Endothelial cell of umbilical vein (primary cell): ENCODE measurements at regions not wholly inside any gene's neighbourhood (a gene's known extent, or its start where the extent isn't known, plus 50 kb on each side); places are given as distances from the start of the nearest gene placed in this dataset.

Experiments used
- BruUV-seq: library from RNA; stranded (reverse); fragments of 400-500 nt; replicated peaks from 2 replicates; lab custom pipeline; 2021; lab: Mats Ljungman, UMichigan
- CTCF ChIA-PET: fragments of 300-600, 350-600 bp; sonication (Branson Sonifier 250); formaldehyde crosslinking; loops from one replicate; lab custom pipeline; 2021; ENCODE audit warnings: antibody characterized with exemption, inconsistent platforms; lab: Charles Lee
- POLR2A ChIA-PET: fragments of 300-600, 350-600 bp; sonication (Branson Sonifier 250); formaldehyde crosslinking; loops from one replicate; lab custom pipeline; 2021; ENCODE audit warnings: antibody characterized with exemption, inconsistent platforms; lab: Charles Lee
- DNase-seq: peaks from one replicate; pipeline ENCODE4 v3.0.0-alpha.2; 2011; ENCODE audit warnings: low read depth, low spot score
- FAIRE-seq: peaks from 2 replicates; lab custom pipeline; 2011; peaks lifted over from hg19 to GRCh38; lab: Jason Lieb, UNC
- H2AFZ ChIP-seq: 2 replicates; pipeline ENCODE4 v1.6.0; 2012; ENCODE audit warnings: low read depth, low read length, control low read depth, inconsistent platforms
- H3K27ac ChIP-seq: 2 replicates; pipeline ENCODE4 v1.5.1; 2011; ENCODE audit warnings: low read depth, mild to moderate bottlenecking, control low read depth, low read length, moderate library complexity; ENCODE audit not compliant: insufficient read depth
- H3K27me3 ChIP-seq, 2 experiments: 2 replicates each; pipeline versions ENCODE4 v1.6.0 to v1.6.1; 2011; ENCODE audit warnings: low read length in 2 of 2, mixed read lengths in 1 of 2; ENCODE audit not compliant: control insufficient read depth in 2 of 2, insufficient read depth in 2 of 2
- H3K36me3 ChIP-seq, 2 experiments: 2 replicates in 1 of 2; 3 replicates in 1 of 2; pipeline ENCODE4 v1.5.1; 2011; ENCODE audit warnings: low read length in 2 of 2, mild to moderate bottlenecking in 1 of 2, moderate library complexity in 1 of 2; ENCODE audit not compliant: control insufficient read depth in 2 of 2, insufficient read depth in 2 of 2; ENCODE audit errors: extremely low read depth in 1 of 2
- H3K4me1 ChIP-seq: 3 replicates; pipeline ENCODE4 v1.5.1; 2011; ENCODE audit warnings: mild to moderate bottlenecking, low read length; ENCODE audit not compliant: control insufficient read depth, insufficient read depth; ENCODE audit errors: extremely low read depth
- H3K4me2 ChIP-seq: 2 replicates; pipeline ENCODE4 v1.6.1; 2011; ENCODE audit warnings: low read length, control low read depth, mixed read lengths; ENCODE audit not compliant: insufficient read depth
- H3K4me3 ChIP-seq, 3 experiments: fragments of 200-600 bp in 1 of 3; sonication (generic), shearing (Covaris generic) in 1 of 3; replicated peaks in 1 of 3; 2 replicates each; pipeline ENCODE4 v1.5.1; 2011 to 2016; ENCODE audit warnings: control low read depth in 3 of 3, low read length in 3 of 3, mild to moderate bottlenecking in 2 of 3, inconsistent platforms in 1 of 3, low read depth in 1 of 3, moderate library complexity in 1 of 3; ENCODE audit not compliant: insufficient read depth in 1 of 3
- H3K79me2 ChIP-seq: 2 replicates; pipeline ENCODE4 v1.6.0; 2012; ENCODE audit warnings: low read length, inconsistent platforms; ENCODE audit not compliant: control insufficient read depth, insufficient read depth
- H3K9ac ChIP-seq: replicated peaks from 2 replicates; pipeline ENCODE3; 2011; ENCODE audit warnings: low read length, control low read depth; ENCODE audit not compliant: insufficient read depth; ENCODE audit errors: extremely low read depth
- H3K9me1 ChIP-seq: replicated peaks from 3 replicates; pipeline ENCODE4 v1.6.0; 2011; ENCODE audit warnings: mild to moderate bottlenecking, low read length; ENCODE audit not compliant: control insufficient read depth, insufficient read depth; ENCODE audit errors: extremely low read depth
- H3K9me3 ChIP-seq: replicated peaks from 2 replicates; pipeline ENCODE4 v1.5.1; 2012; ENCODE audit warnings: low read length, inconsistent platforms; ENCODE audit not compliant: control insufficient read depth, insufficient read depth
- H4K20me1 ChIP-seq: replicated peaks from 2 replicates; pipeline ENCODE3; 2011; ENCODE audit warnings: mild to moderate bottlenecking, low read length; ENCODE audit not compliant: control insufficient read depth, insufficient read depth; ENCODE audit errors: extremely low read depth
- CTCF ChIP-seq, 2 donors: IDR thresholded peaks; 1 replicate in 1 of 2; 2 replicates in 1 of 2; pipeline ENCODE4 v1.5.1; 2011; ENCODE audit warnings: low read length in 2 of 2, mild to moderate bottlenecking in 2 of 2, moderate library complexity in 2 of 2, control low read depth in 1 of 2, inconsistent platforms in 1 of 2, low read depth in 1 of 2; ENCODE audit not compliant: insufficient read depth in 1 of 2; ENCODE audit errors: extremely low read depth in 1 of 2
- EZH2 ChIP-seq: IDR thresholded peaks from 2 replicates; pipeline ENCODE4 v1.6.1; 2012; ENCODE audit warnings: borderline replicate concordance, low read depth, mild to moderate bottlenecking, moderate library complexity, low read length, inconsistent platforms; ENCODE audit not compliant: severe bottlenecking
- GATA2 ChIP-seq: IDR thresholded peaks from 2 replicates; pipeline ENCODE4 v1.7.0; 2011; ENCODE audit warnings: low read depth, mild to moderate bottlenecking, moderate library complexity, mixed read lengths, low read length; ENCODE audit not compliant: insufficient read length, insufficient read depth
- JUN ChIP-seq: IDR thresholded peaks from 2 replicates; pipeline ENCODE4 v1.6.1; 2011; ENCODE audit warnings: borderline replicate concordance, low read depth; ENCODE audit not compliant: insufficient read length, insufficient read depth
- MAX ChIP-seq: IDR thresholded peaks from 2 replicates; pipeline ENCODE4 v1.6.1; 2011; ENCODE audit not compliant: insufficient read depth, insufficient read length
- MYC ChIP-seq: IDR thresholded peaks from one replicate; pipeline ENCODE4 v1.6.1; 2011; ENCODE audit warnings: mild to moderate bottlenecking, low read depth, low read length
- POLR2A ChIP-seq: IDR thresholded peaks from 2 replicates; pipeline ENCODE4 v1.6.1; 2012; ENCODE audit warnings: low read depth, mild to moderate bottlenecking, control low read depth, low read length
- POLR2AphosphoS5 ChIP-seq: IDR thresholded peaks from 2 replicates; pipeline ENCODE4 v1.6.1; 2012; ENCODE audit warnings: low read depth, mild to moderate bottlenecking, control low read depth, low read length, moderate library complexity; ENCODE audit not compliant: insufficient read depth
- dilution Hi-C: fragments of 300-500 bp; cut with MboI; formaldehyde crosslinking; loops from one replicate; pipeline ENCODE4 v1.15.0; 2019; ENCODE audit warnings: low sequenced_read_pairs; ENCODE audit not compliant: extremely low pct_ligation_motif_present
- intact Hi-C: fragments of 100-400 bp; cut with micrococcal nuclease; formaldehyde crosslinking; loops from one replicate; pipeline ENCODE4 v1.10.0; 2022

GRCh38 chrX:3167771-3168170, 126.5 kb downstream of the ARSF start:
- no peak overlapping the region for H3K9ac ChIP-seq
- no peak overlapping the region for H2AFZ ChIP-seq
- H3K79me2 ChIP-seq = no peaks in the 10 kb centered on the region
- BruUV-seq = no TSS peak
- POLR2A ChIA-PET = no interaction called here
- no peak overlapping the region for H3K27ac ChIP-seq
- no peaks in the 10 kb centered on the region for H3K27me3 ChIP-seq
- H3K4me3 ChIP-seq = no peak overlapping the region
- CTCF ChIA-PET = no interaction called here
- no peaks in the 10 kb centered on the region for H3K4me1 ChIP-seq
- FAIRE-seq (no peak), DNase-seq (no peak)
- no peak overlapping the region for H3K4me2 ChIP-seq
- H4K20me1 ChIP-seq = no peaks in the 10 kb centered on the region
- intact Hi-C loops (no loop called here), dilution Hi-C loops (no loop called here)
- no peaks in the 10 kb centered on the region for H3K9me3 ChIP-seq
- no peaks in the 10 kb centered on the region for H3K9me1 ChIP-seq
- H3K36me3 ChIP-seq = no peaks in the 10 kb centered on the region
- TF ChIP-seq MAX (no peak), JUN (no peak), POLR2A (no peak), GATA2 (no peak), POLR2AphosphoS5 (no peak), CTCF (IDR thresholded peaks at IDR 0.05; ENCODE audit: extremely low read depth in 1 of 2, insufficient read depth in 1 of 2, low read depth in 1 of 2, low read length in 2 of 2) (no peak), MYC (no peak), EZH2 (no peak)
